ENCODE measurements at regions not wholly inside any gene's neighbourhood (a gene's known extent, or its start where the extent isn't known, plus 50 kb on each side); places are given as distances from the start of the nearest gene placed in this dataset.

GRCh38 chr2:184026961-184027360 lies 571.4 kb upstream of the ZNF804A start:
- DNase-seq (ENCODE audit: low read depth) = no peak
- no peak for TF ChIP-seq CTCF (IDR thresholded peaks at IDR 0.05; ENCODE audit: control insufficient read depth, extremely low read depth, insufficient read depth)
- H3K4me3 ChIP-seq (ENCODE audit: low read depth, low read length) = no peak overlapping the region

- TF ChIP-seq CTCF (IDR thresholded peaks at IDR 0.05; ENCODE audit: control insufficient read depth, extremely low read depth, insufficient read depth) = no peak
- H3K4me3 ChIP-seq (ENCODE audit: low read depth, low read length) = no peak overlapping the region
- DNase-seq (ENCODE audit: low read depth) = no peak
Measured at GRCh38 chr2:184030245-184030644, 568.1 kb upstream of the ZNF804A start.

GRCh38 chr2:184030989-184031388 lies 567.3 kb upstream of the ZNF804A start:
- TF ChIP-seq CTCF (IDR thresholded peaks at IDR 0.05; ENCODE audit: control insufficient read depth, extremely low read depth, insufficient read depth) = no peak
- no peak for DNase-seq (ENCODE audit: low read depth)
- no peak overlapping the region for H3K4me3 ChIP-seq (ENCODE audit: low read depth, low read length)

GRCh38 chr2:184031402-184032147 lies 566.8 kb upstream of the ZNF804A start:
- TF ChIP-seq CTCF (IDR thresholded peaks at IDR 0.05; ENCODE audit: control insufficient read depth, extremely low read depth, insufficient read depth) = no peak
- no peak for DNase-seq (ENCODE audit: low read depth)
- H3K4me3 ChIP-seq (ENCODE audit: low read depth, low read length) = no peak overlapping the region

- H3K4me3 ChIP-seq (ENCODE audit: low read depth, low read length) = no peak overlapping the region
- DNase-seq (ENCODE audit: low read depth) = no peak
Measured at GRCh38 chr2:184032983-184033382, 565.3 kb upstream of the ZNF804A start.

GRCh38 chr2:184037273-184037672 lies 561.1 kb upstream of the ZNF804A start:
- no peak for TF ChIP-seq CTCF (IDR thresholded peaks at IDR 0.05; ENCODE audit: control insufficient read depth, extremely low read depth, insufficient read depth)
- no peak overlapping the region for H3K4me3 ChIP-seq (ENCODE audit: low read depth, low read length)
- no peak for DNase-seq (ENCODE audit: low read depth)

More at GRCh38 chr2:184032983-184033382, 565.3 kb upstream of the ZNF804A start:
- no peak for TF ChIP-seq CTCF (IDR thresholded peaks at IDR 0.05; ENCODE audit: control insufficient read depth, extremely low read depth, insufficient read depth)

GRCh38 chr2:184039493-184039892 lies 558.8 kb upstream of the ZNF804A start:
- TF ChIP-seq CTCF (IDR thresholded peaks at IDR 0.05; ENCODE audit: control insufficient read depth, extremely low read depth, insufficient read depth) = no peak
- no peak overlapping the region for H3K4me3 ChIP-seq (ENCODE audit: low read depth, low read length)
- DNase-seq (ENCODE audit: low read depth) = no peak

Data from LNCaP clone FGC (cell line).